ENCODE measurements at regions not wholly inside any gene's neighbourhood (a gene's known extent, or its start where the extent isn't known, plus 50 kb on each side); places are given as distances from the start of the nearest gene placed in this dataset.
"Not testable (repeated sequence)": the region's sequence is repeated elsewhere in the genome, so short reads cannot be mapped to it uniquely, and the experiment has no call there.

DNA sequence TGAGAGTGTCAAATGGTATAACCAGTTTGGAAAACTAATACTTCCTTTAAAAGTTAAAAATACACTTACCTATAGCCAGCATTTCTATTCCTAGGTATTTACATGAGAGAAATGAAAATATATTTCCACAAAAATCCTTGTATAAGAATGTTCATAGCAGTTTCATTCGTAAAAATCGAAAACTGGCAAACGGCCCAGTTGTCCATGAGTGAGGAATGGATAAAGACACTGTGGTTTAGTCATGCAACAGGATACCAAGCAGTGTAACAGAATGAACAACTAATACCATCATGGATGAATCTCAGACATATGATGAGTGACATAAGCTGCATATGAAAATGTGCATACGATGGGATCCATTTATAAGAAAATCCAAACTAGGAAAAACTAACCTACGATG is 136.7 kb downstream of the MACROH2A1 start:
- Histone ChIP-seq H3K4me2 (ENCODE audit: low read depth, low read length) (no peak overlapping the region), H3K9me2 (replicated peaks; ENCODE audit: insufficient read depth, low read length) (no peaks in the 10 kb centered on the region), H3K36me3 (replicated peaks; ENCODE audit: insufficient read depth, low read length) (no peaks in the 10 kb centered on the region), H3K27ac (ENCODE audit: low read length) (no peak overlapping the region), H3K27me3 (replicated peaks; ENCODE audit: insufficient read depth, low read length) (no peaks in the 10 kb centered on the region), H4K20me1 (ENCODE audit: insufficient read depth, low read length) (no peaks in the 10 kb centered on the region), H3K9ac (ENCODE audit: low read length) (no peak overlapping the region), H2AFZ (ENCODE audit: low read length) (no peak overlapping the region), H3K9me3 (replicated peaks; ENCODE audit: insufficient read depth, low read length) (no peaks in the 10 kb centered on the region), H3K79me2 (ENCODE audit: low read length) (no peaks in the 10 kb centered on the region), H3F3A (ENCODE audit: insufficient read depth, low read length) (no peaks in the 10 kb centered on the region), H3K4me1 (ENCODE audit: low read length) (no peaks in the 10 kb centered on the region), H3K4me3 (ENCODE audit: low read length) (no peak overlapping the region)
- DNase-seq, result no peak
- TF ChIP-seq EZH2phosphoT487 (IDR thresholded peaks at IDR 0.05; ENCODE audit: low read length) (no peak), EZH2 (optimal IDR thresholded peaks at IDR 0.05; ENCODE audit: low read depth, low read length) (no peak)
- TF ChIP-seq, protein P1, sequence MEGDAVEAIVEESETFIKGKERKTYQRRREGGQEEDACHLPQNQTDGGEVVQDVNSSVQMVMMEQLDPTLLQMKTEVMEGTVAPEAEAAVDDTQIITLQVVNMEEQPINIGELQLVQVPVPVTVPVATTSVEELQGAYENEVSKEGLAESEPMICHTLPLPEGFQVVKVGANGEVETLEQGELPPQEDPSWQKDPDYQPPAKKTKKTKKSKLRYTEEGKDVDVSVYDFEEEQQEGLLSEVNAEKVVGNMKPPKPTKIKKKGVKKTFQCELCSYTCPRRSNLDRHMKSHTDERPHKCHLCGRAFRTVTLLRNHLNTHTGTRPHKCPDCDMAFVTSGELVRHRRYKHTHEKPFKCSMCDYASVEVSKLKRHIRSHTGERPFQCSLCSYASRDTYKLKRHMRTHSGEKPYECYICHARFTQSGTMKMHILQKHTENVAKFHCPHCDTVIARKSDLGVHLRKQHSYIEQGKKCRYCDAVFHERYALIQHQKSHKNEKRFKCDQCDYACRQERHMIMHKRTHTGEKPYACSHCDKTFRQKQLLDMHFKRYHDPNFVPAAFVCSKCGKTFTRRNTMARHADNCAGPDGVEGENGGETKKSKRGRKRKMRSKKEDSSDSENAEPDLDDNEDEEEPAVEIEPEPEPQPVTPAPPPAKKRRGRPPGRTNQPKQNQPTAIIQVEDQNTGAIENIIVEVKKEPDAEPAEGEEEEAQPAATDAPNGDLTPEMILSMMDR (IDR thresholded peaks at IDR 0.05; ENCODE audit: low read length), result no peak

DNA sequence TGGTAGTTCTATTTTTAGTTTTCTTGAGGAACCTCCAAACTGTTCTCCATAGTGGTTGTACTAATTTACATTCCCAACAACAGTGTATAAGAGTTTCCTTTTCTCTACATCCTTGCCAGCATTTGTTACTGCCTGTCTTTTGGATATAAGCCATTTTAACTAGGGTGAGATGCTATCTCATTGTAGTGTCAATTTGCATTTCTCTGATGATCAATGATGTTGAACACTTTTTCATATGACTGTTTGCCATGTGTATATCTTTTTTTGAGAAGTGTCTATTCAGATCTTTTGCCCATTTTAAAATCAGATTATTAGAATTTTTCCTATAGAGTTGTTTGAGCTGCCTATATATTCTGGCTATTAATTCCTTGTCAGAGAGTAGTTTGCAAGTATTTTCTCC is 138.9 kb downstream of the MACROH2A1 start:
- H3K36me3 ChIP-seq (replicated peaks; ENCODE audit: insufficient read depth, low read length); H3K4me3 ChIP-seq (ENCODE audit: low read length); H3K9ac ChIP-seq (ENCODE audit: low read length); H3K27ac ChIP-seq (ENCODE audit: low read length); H3K79me2 ChIP-seq (ENCODE audit: low read length); H3K4me1 ChIP-seq (ENCODE audit: low read length); H3K27me3 ChIP-seq (replicated peaks; ENCODE audit: insufficient read depth, low read length); H2AFZ ChIP-seq (ENCODE audit: low read length); DNase-seq; H3K4me2 ChIP-seq (ENCODE audit: low read depth, low read length); H3K9me3 ChIP-seq (replicated peaks; ENCODE audit: insufficient read depth, low read length); H3K9me2 ChIP-seq (replicated peaks; ENCODE audit: insufficient read depth, low read length); H4K20me1 ChIP-seq (ENCODE audit: insufficient read depth, low read length); H3F3A ChIP-seq (ENCODE audit: insufficient read depth, low read length): not testable (repeated sequence)

DNA sequence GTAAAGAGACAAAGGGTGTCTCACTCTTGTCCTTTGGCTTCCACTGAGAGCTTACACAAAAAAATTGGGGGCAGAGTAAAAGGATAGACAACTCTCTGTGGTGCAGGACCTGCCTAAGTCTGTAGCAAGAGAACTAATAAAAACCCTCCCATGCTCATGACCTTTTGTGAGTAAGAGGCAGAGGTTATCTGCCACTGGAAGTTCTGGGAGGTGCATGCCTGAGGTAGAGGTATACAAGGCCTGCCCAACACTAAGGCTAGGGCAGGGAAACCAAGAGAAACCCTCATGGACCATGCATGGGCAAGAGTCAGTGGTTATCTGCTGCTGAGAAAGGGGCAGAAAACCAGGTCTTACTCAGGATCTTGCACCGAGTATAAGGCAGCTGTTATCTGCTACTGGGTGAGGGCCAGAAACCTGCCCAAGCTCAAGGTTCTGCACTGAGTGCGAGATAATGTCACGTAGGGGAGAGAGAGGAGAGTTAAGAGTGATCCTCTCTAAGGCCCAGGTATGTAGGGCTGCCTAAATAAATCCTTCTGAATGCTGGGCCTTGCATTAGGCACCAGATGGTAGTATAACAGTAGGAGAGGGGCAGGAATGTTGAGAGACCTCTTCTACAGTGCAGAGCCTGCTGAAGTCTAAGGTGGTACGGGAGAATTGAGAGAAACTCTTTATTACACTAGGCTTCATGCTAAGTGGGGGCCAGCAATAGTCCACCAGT is 143.4 kb downstream of the MACROH2A1 start:
- Histone ChIP-seq H3K9ac (ENCODE audit: low read length) (no peak overlapping the region), H3K27me3 (replicated peaks; ENCODE audit: insufficient read depth, low read length) (no peaks in the 10 kb centered on the region), H3K79me2 (ENCODE audit: low read length) (no peaks in the 10 kb centered on the region), H3K27ac (ENCODE audit: low read length) (no peak overlapping the region), H2AFZ (ENCODE audit: low read length) (no peak overlapping the region), H3F3A (ENCODE audit: insufficient read depth, low read length) (no peaks in the 10 kb centered on the region), H3K4me1 (ENCODE audit: low read length) (no peaks in the 10 kb centered on the region), H3K4me3 (ENCODE audit: low read length) (no peak overlapping the region), H3K9me2 (replicated peaks; ENCODE audit: insufficient read depth, low read length) (no peaks in the 10 kb centered on the region), H3K36me3 (replicated peaks; ENCODE audit: insufficient read depth, low read length) (no peaks in the 10 kb centered on the region), H3K9me3 (replicated peaks; ENCODE audit: insufficient read depth, low read length) (no peaks in the 10 kb centered on the region), H4K20me1 (ENCODE audit: insufficient read depth, low read length) (no peaks in the 10 kb centered on the region), H3K4me2 (ENCODE audit: low read depth, low read length) (no peak overlapping the region)
- DNase-seq, result no peak
- no peak for TF ChIP-seq EZH2 (optimal IDR thresholded peaks at IDR 0.05; ENCODE audit: low read depth, low read length)
- TF ChIP-seq, protein P1 (IDR thresholded peaks at IDR 0.05; ENCODE audit: low read length), result no peak
- TF ChIP-seq EZH2phosphoT487 (IDR thresholded peaks at IDR 0.05; ENCODE audit: low read length), result no peak

DNA sequence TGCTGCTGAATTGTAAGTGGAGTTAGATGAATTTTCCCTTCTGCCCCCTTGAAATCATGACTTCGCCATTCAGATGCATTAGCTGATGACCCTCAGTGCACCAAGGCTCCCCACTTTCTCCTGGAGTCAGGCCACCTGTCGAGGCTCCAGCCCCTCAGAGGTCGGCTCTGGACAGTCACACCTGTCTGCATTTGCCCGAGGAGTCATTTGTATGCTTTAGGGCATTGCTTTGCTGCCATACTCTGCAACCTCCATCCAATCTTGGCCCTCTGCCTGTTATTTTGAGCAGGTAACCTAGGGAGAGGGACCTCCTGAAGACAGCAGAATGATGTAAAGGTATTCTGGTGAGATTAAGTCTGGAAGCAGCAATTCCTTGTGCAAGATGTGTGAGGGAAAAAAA is 144.8 kb downstream of the MACROH2A1 start:
- H3K27me3 ChIP-seq (replicated peaks; ENCODE audit: insufficient read depth, low read length), result no peaks in the 10 kb centered on the region
- H3K9me2 ChIP-seq (replicated peaks; ENCODE audit: insufficient read depth, low read length), result no peaks in the 10 kb centered on the region
- H3K79me2 ChIP-seq (ENCODE audit: low read length), result no peaks in the 10 kb centered on the region
- no peak for DNase-seq
- no peaks in the 10 kb centered on the region for H3K4me1 ChIP-seq (ENCODE audit: low read length)
- no peak overlapping the region for H3K9ac ChIP-seq (ENCODE audit: low read length)
- H3K9me3 ChIP-seq (replicated peaks; ENCODE audit: insufficient read depth, low read length), result no peaks in the 10 kb centered on the region
- no peak overlapping the region for H3K27ac ChIP-seq (ENCODE audit: low read length)
- H3K4me3 ChIP-seq (ENCODE audit: low read length), result no peak overlapping the region
- H2AFZ ChIP-seq (ENCODE audit: low read length), result no peak overlapping the region
- no peaks in the 10 kb centered on the region for H4K20me1 ChIP-seq (ENCODE audit: insufficient read depth, low read length)
- H3K4me2 ChIP-seq (ENCODE audit: low read depth, low read length), result no peak overlapping the region
- TF ChIP-seq EZH2 (optimal IDR thresholded peaks at IDR 0.05; ENCODE audit: low read depth, low read length) (no peak), EZH2phosphoT487 (IDR thresholded peaks at IDR 0.05; ENCODE audit: low read length) (no peak)
- TF ChIP-seq, protein P1 (IDR thresholded peaks at IDR 0.05; ENCODE audit: low read length), result no peak
- no peaks in the 10 kb centered on the region for H3K36me3 ChIP-seq (replicated peaks; ENCODE audit: insufficient read depth, low read length)
- no peaks in the 10 kb centered on the region for H3F3A ChIP-seq (ENCODE audit: insufficient read depth, low read length)
